ENCODE measurements at regions not wholly inside any gene's neighbourhood (a gene's known extent, or its start where the extent isn't known, plus 50 kb on each side); places are given as distances from the start of the nearest gene placed in this dataset.
"Not testable (repeated sequence)": the region's sequence is repeated elsewhere in the genome, so short reads cannot be mapped to it uniquely, and the experiment has no call there.

GRCh38 chr5:109283086-109283485 lies 126.7 kb downstream of the PJA2 start:
- not testable (repeated sequence) for H3K4me3 Mint-ChIP-seq (ENCODE audit: unreplicated experiment)
- H3K9me3 Mint-ChIP-seq (ENCODE audit: unreplicated experiment): peaks cover 11% of the 10 kb centered on the region

DNA sequence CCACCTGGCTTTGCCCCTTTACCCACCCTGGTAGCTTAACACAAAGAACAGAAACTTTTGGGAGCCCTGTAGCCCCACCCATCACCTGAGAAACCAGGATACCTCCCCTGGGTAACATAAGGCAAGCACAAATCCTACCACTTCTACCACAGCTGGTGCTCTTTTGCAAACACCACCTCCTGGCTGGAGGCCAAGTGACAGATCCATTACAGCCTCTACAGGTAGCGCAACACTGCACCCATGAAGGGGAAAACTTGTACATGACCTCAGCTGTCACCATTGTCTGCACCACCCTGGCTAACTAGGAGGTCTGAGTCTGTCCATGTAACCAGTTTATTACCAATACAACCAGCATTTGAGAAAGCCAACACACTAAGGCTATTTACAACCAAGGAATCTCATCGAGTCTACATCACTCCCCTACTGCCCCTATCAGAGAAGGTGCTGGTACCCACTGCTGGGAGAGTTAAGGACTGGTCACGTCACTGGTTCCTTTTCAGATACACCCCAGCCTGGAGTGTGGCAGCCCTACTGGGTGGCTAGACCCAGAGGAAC lies 128.6 kb downstream of the PJA2 start:
- peaks cover 8% of the 10 kb centered on the region for H3K9me3 Mint-ChIP-seq (ENCODE audit: unreplicated experiment)
- DNase-seq (ENCODE audit: low spot score): no peak
- no peak overlapping the region for H3K27ac Mint-ChIP-seq (ENCODE audit: unreplicated experiment)
- no peaks in the 10 kb centered on the region for H3K4me1 Mint-ChIP-seq (ENCODE audit: unreplicated experiment)
- TF ChIP-seq CTCF (IDR thresholded peaks at IDR 0.05; ENCODE audit: unreplicated experiment): no peak
- no peaks in the 10 kb centered on the region for H3K27me3 Mint-ChIP-seq (ENCODE audit: unreplicated experiment)
- no peak overlapping the region for H3K4me3 Mint-ChIP-seq (ENCODE audit: unreplicated experiment)
- H3K36me3 Mint-ChIP-seq (ENCODE audit: low read depth, unreplicated experiment): peaks cover 9% of the 10 kb centered on the region

More at GRCh38 chr5:109283086-109283485, 126.7 kb downstream of the PJA2 start:
- not testable (repeated sequence) for H3K27me3 Mint-ChIP-seq (ENCODE audit: unreplicated experiment); DNase-seq (ENCODE audit: low spot score); H3K4me1 Mint-ChIP-seq (ENCODE audit: unreplicated experiment); H3K27ac Mint-ChIP-seq (ENCODE audit: unreplicated experiment)
- peaks cover 16% of the 10 kb centered on the region for H3K36me3 Mint-ChIP-seq (ENCODE audit: low read depth, unreplicated experiment)

DNA sequence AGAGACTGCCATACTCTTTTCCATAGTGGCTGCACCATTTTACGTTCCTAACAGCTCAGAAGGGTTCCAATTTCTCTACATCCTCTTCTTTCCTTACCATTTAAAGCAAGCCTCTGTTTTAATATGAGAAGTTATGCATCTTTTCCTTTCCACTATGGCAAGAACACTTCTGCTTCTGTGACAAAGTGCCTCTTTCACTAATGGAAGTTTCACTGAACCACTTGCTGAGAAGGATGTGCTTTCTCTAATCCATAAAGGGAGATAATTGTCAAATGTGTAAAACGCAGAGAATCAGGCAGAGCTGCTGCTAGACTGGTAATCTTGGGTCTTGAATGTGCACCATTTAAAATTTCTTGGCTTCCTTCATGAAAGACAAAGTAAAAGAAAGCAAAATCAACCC lies 131.6 kb downstream of the PJA2 start:
- no peaks in the 10 kb centered on the region for H3K36me3 Mint-ChIP-seq (ENCODE audit: low read depth, unreplicated experiment)
- no peak overlapping the region for H3K4me3 Mint-ChIP-seq (ENCODE audit: unreplicated experiment)
- DNase-seq (ENCODE audit: low spot score): no peak
- no peaks in the 10 kb centered on the region for H3K4me1 Mint-ChIP-seq (ENCODE audit: unreplicated experiment)
- TF ChIP-seq CTCF (IDR thresholded peaks at IDR 0.05; ENCODE audit: unreplicated experiment): no peak
- H3K27me3 Mint-ChIP-seq (ENCODE audit: unreplicated experiment): no peaks in the 10 kb centered on the region
- no peaks in the 10 kb centered on the region for H3K9me3 Mint-ChIP-seq (ENCODE audit: unreplicated experiment)
- no peak overlapping the region for H3K27ac Mint-ChIP-seq (ENCODE audit: unreplicated experiment)

DNA sequence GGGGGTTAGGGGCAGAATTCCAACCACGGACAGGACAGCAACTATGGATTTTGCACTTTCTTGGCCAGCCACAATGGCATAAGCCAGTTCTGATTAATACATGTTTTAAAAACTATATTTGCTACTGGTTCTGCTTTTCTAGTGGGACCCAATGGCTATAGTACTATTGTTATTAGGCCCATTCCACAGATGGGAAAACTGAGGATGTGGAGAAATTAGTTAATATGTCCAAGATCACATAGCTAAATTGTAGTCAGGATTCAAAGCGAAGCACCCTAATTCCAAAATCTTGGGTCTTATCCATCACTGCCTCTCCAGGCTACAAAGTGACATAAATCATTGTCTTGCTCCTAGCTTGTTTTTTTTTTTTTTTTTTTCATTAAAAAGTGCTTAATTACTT lies 133.9 kb downstream of the PJA2 start:
- no peak overlapping the region for H3K27ac Mint-ChIP-seq (ENCODE audit: unreplicated experiment)
- TF ChIP-seq CTCF (IDR thresholded peaks at IDR 0.05; ENCODE audit: unreplicated experiment): no peak
- peaks cover 2% of the 10 kb centered on the region for H3K27me3 Mint-ChIP-seq (ENCODE audit: unreplicated experiment)
- no peaks in the 10 kb centered on the region for H3K36me3 Mint-ChIP-seq (ENCODE audit: low read depth, unreplicated experiment)
- no peaks in the 10 kb centered on the region for H3K9me3 Mint-ChIP-seq (ENCODE audit: unreplicated experiment)
- no peak overlapping the region for H3K4me3 Mint-ChIP-seq (ENCODE audit: unreplicated experiment)
- DNase-seq (ENCODE audit: low spot score): no peak
- no peaks in the 10 kb centered on the region for H3K4me1 Mint-ChIP-seq (ENCODE audit: unreplicated experiment)

- Mint-ChIP-seq H3K36me3 (ENCODE audit: low read depth, unreplicated experiment) (no peaks in the 10 kb centered on the region), H3K27ac (ENCODE audit: unreplicated experiment) (no peak overlapping the region), H3K27me3 (ENCODE audit: unreplicated experiment) (peaks cover 2% of the 10 kb centered on the region), H3K4me3 (ENCODE audit: unreplicated experiment) (no peak overlapping the region), H3K9me3 (ENCODE audit: unreplicated experiment) (no peaks in the 10 kb centered on the region), H3K4me1 (ENCODE audit: unreplicated experiment) (no peaks in the 10 kb centered on the region)
- no peak for DNase-seq (ENCODE audit: low spot score)
- no peak for TF ChIP-seq CTCF (IDR thresholded peaks at IDR 0.05; ENCODE audit: unreplicated experiment)
These were observed 136.2 kb downstream of the PJA2 start for GRCh38 chr5:109273594-109273993.
